ENCODE measurements at regions not wholly inside any gene's neighbourhood (a gene's known extent, or its start where the extent isn't known, plus 50 kb on each side); places are given as distances from the start of the nearest gene placed in this dataset.

GRCh38 chr18:22872900-22873537 is 60.1 kb upstream of the RBBP8 start:
- TF ChIP-seq CTCF (conservative IDR thresholded peaks at IDR 0.05; ENCODE audit: low read depth, low read length): no peak
- TF ChIP-seq EZH2 (IDR thresholded peaks at IDR 0.05; ENCODE audit: borderline replicate concordance, low read depth, low read length, poor library complexity, severe bottlenecking): no peak
